Activated B cell treated with CpG ODN at 0.5 μM for 24 hours (primary cell): ENCODE measurements at regions not wholly inside any gene's neighbourhood (a gene's known extent, or its start where the extent isn't known, plus 50 kb on each side); places are given as distances from the start of the nearest gene placed in this dataset.

Source experiments
- ATAC-seq: fragments of 200-7000 bp; cut with Tn5 transposase; one replicate; pipeline ENCODE4 v1.10.0; 2021; ENCODE audit warnings: low read depth, mild to moderate bottlenecking, moderate library complexity
- CTCF ChIA-PET: fragments of 350-600 bp; sonication (Branson Sonifier 250); formaldehyde crosslinking; loops from one replicate; lab custom pipeline; 2021; ENCODE audit warnings: antibody characterized with exemption; lab: Charles Lee
- POLR2A ChIA-PET: fragments of 350-600 bp; sonication (Branson Sonifier 250); formaldehyde crosslinking; loops from one replicate; lab custom pipeline; 2021; ENCODE audit warnings: antibody characterized with exemption; lab: Charles Lee
- DNase-seq: peaks from one replicate; pipeline ENCODE4 v3.0.0; 2022
- H3K27ac Mint-ChIP-seq: one replicate; pipeline ENCODE4 v1.8.0; 2020; ENCODE audit warnings: mixed read lengths
- H3K27me3 Mint-ChIP-seq: one replicate; pipeline ENCODE4 v1.8.0; 2021; ENCODE audit warnings: mixed read lengths
- H3K36me3 Mint-ChIP-seq: one replicate; pipeline ENCODE4 v1.8.0; 2021; ENCODE audit warnings: low read depth, mixed read lengths
- H3K4me1 Mint-ChIP-seq: one replicate; pipeline ENCODE4 v1.8.0; 2021; ENCODE audit warnings: mixed read lengths
- H3K4me3 Mint-ChIP-seq: one replicate; pipeline ENCODE4 v1.8.0; 2020; ENCODE audit warnings: mild to moderate bottlenecking, mixed read lengths
- H3K9me3 Mint-ChIP-seq: one replicate; pipeline ENCODE4 v1.8.0; 2020; ENCODE audit warnings: mixed read lengths
- CTCF ChIP-seq: fragments of 200-600 bp; IDR thresholded peaks from one replicate; pipeline ENCODE4 v1.8.0; 2022; ENCODE audit warnings: antibody characterized with exemption, mild to moderate bottlenecking
- intact Hi-C: fragments of 100-400 bp; cut with micrococcal nuclease; formaldehyde crosslinking; loops from one replicate; pipeline ENCODE4 v1.15.1; 2024

GRCh38 chr11:19652623-19653375, 59.8 kb upstream of the NAV2 start:
- no peak overlapping the region for H3K4me3 Mint-ChIP-seq
- CTCF ChIA-PET = no interaction called here
- H3K4me1 Mint-ChIP-seq = no peaks in the 10 kb centered on the region
- POLR2A ChIA-PET = no interaction called here
- peaks cover 3% of the 10 kb centered on the region for H3K27me3 Mint-ChIP-seq
- no peak for TF ChIP-seq CTCF
- no peak for ATAC-seq
- peaks cover 3% of the 10 kb centered on the region for H3K9me3 Mint-ChIP-seq
- H3K27ac Mint-ChIP-seq = no peak overlapping the region
- DNase-seq = no peak
- H3K36me3 Mint-ChIP-seq = no peaks in the 10 kb centered on the region
- intact Hi-C loops = no loop called here

- no peak for DNase-seq
- CTCF ChIA-PET = no interaction called here
These were observed 61.0 kb upstream of the NAV2 start for GRCh38 chr11:19651653-19652052.

GRCh38 chr11:19651028-19651427, 61.6 kb upstream of the NAV2 start:
- H3K9me3 Mint-ChIP-seq = peaks cover 3% of the 10 kb centered on the region
- no peaks in the 10 kb centered on the region for H3K4me1 Mint-ChIP-seq
- no peak overlapping the region for H3K27ac Mint-ChIP-seq

More at GRCh38 chr11:19651653-19652052, 61.0 kb upstream of the NAV2 start:
- Mint-ChIP-seq H3K27ac (no peak overlapping the region), H3K4me1 (no peaks in the 10 kb centered on the region), H3K36me3 (no peaks in the 10 kb centered on the region), H3K9me3 (peaks cover 3% of the 10 kb centered on the region), H3K4me3 (no peak overlapping the region), H3K27me3 (peaks cover 3% of the 10 kb centered on the region)
- no peak for ATAC-seq
- TF ChIP-seq CTCF = no peak
- POLR2A ChIA-PET = no interaction called here
- intact Hi-C loops = no loop called here

GRCh38 chr11:19650467-19650866, 62.2 kb upstream of the NAV2 start:
- Mint-ChIP-seq H3K4me1 (no peaks in the 10 kb centered on the region), H3K27ac (no peak overlapping the region), H3K36me3 (no peaks in the 10 kb centered on the region), H3K27me3 (peaks cover 3% of the 10 kb centered on the region), H3K9me3 (peaks cover 3% of the 10 kb centered on the region), H3K4me3 (no peak overlapping the region)
- TF ChIP-seq CTCF = no peak
- ATAC-seq (no peak), DNase-seq (no peak)
- POLR2A ChIA-PET = no interaction called here
- CTCF ChIA-PET = no interaction called here
- intact Hi-C loops = no loop called here

More at GRCh38 chr11:19651028-19651427, 61.6 kb upstream of the NAV2 start:
- ChIA-PET CTCF (no interaction called here), POLR2A (no interaction called here)
- no peak for TF ChIP-seq CTCF
- peaks cover 3% of the 10 kb centered on the region for H3K27me3 Mint-ChIP-seq
- intact Hi-C loops = no loop called here
- no peak overlapping the region for H3K4me3 Mint-ChIP-seq
- no peak for DNase-seq
- H3K36me3 Mint-ChIP-seq = no peaks in the 10 kb centered on the region
- no peak for ATAC-seq

GRCh38 chr11:19649751-19650150, 62.9 kb upstream of the NAV2 start:
- no peak for TF ChIP-seq CTCF
- ChIA-PET CTCF (no interaction called here), POLR2A (no interaction called here)
- Mint-ChIP-seq H3K4me3 (no peak overlapping the region), H3K9me3 (no peaks in the 10 kb centered on the region), H3K4me1 (no peaks in the 10 kb centered on the region), H3K36me3 (no peaks in the 10 kb centered on the region), H3K27ac (no peak overlapping the region), H3K27me3 (peaks cover 3% of the 10 kb centered on the region)
- ATAC-seq (no peak), DNase-seq (no peak)
- intact Hi-C loops = no loop called here
